DND-41 (cell line): ENCODE measurements at regions not wholly inside any gene's neighbourhood (a gene's known extent, or its start where the extent isn't known, plus 50 kb on each side); places are given as distances from the start of the nearest gene placed in this dataset.

ENCODE experiments used
- ATAC-seq: fragments of 200-7000 bp; cut with Tn5 transposase; 3 replicates; pipeline ENCODE4 v1.9.1; 2021; ENCODE audit warnings: low read depth; ENCODE audit not compliant: insufficient read depth
- DNase-seq: peaks from one replicate; pipeline ENCODE4 v3.0.0-alpha.2; 2020
- H2AFZ ChIP-seq: 2 replicates; pipeline ENCODE4 v1.6.0; 2012; ENCODE audit warnings: low read depth, low read length
- H3K27ac ChIP-seq: 2 replicates; pipeline ENCODE4 v1.5.1; 2012; ENCODE audit warnings: low read length, inconsistent platforms
- H3K27me3 ChIP-seq: fragments of 200-600 bp; sonication (generic); 2 replicates; pipeline ENCODE4 v1.6.0; 2012; ENCODE audit warnings: low read length, mild to moderate bottlenecking, inconsistent platforms; ENCODE audit not compliant: insufficient read depth, poor library complexity
- H3K36me3 ChIP-seq: 2 replicates; pipeline ENCODE4 v1.5.1; 2012; ENCODE audit warnings: low read length, inconsistent platforms; ENCODE audit not compliant: insufficient read depth
- H3K4me1 ChIP-seq: 2 replicates; pipeline ENCODE4 v1.5.1; 2012; ENCODE audit warnings: mild to moderate bottlenecking, low read length; ENCODE audit not compliant: insufficient read depth
- H3K4me2 ChIP-seq: 2 replicates; pipeline ENCODE4 v1.6.0; 2012; ENCODE audit warnings: mild to moderate bottlenecking, moderate library complexity, low read length, inconsistent platforms; ENCODE audit not compliant: insufficient read depth
- H3K4me3 ChIP-seq, 2 experiments: fragments of 200-600 bp in 1 of 2; shearing (Covaris generic) in 1 of 2; 2 replicates each; pipeline ENCODE4 v1.5.1; 2012 to 2016; ENCODE audit warnings: inconsistent platforms in 2 of 2, low read length in 2 of 2, mild to moderate bottlenecking in 2 of 2, low read depth in 1 of 2, moderate library complexity in 1 of 2
- H3K79me2 ChIP-seq: 2 replicates; pipeline ENCODE4 v1.6.0; 2012; ENCODE audit warnings: low read length, inconsistent platforms; ENCODE audit not compliant: insufficient read depth
- H3K9ac ChIP-seq: 2 replicates; pipeline ENCODE4 v1.6.0; 2012; ENCODE audit warnings: low read depth, mild to moderate bottlenecking, inconsistent platforms, low read length, moderate library complexity
- H3K9me3 ChIP-seq: 2 replicates; pipeline ENCODE4 v1.5.1; 2012; ENCODE audit warnings: low read length, moderate library complexity, mild to moderate bottlenecking, inconsistent platforms; ENCODE audit not compliant: insufficient read depth, severe bottlenecking
- H4K20me1 ChIP-seq: 2 replicates; pipeline ENCODE4 v1.6.0; 2012; ENCODE audit warnings: low read length; ENCODE audit not compliant: insufficient read depth
- EZH2 ChIP-seq: IDR thresholded peaks from 3 replicates; pipeline ENCODE4 v1.6.1; 2012; ENCODE audit warnings: borderline replicate concordance, low read depth, mild to moderate bottlenecking, moderate library complexity, low read length, inconsistent platforms; ENCODE audit not compliant: severe bottlenecking
- TF ChIP-seq, protein P1 (sequence below): IDR thresholded peaks from 2 replicates; pipeline ENCODE4 v1.5.1; 2012; ENCODE audit warnings: borderline replicate concordance, low read length, moderate library complexity, mild to moderate bottlenecking; ENCODE audit not compliant: poor library complexity, severe bottlenecking; ENCODE audit errors: extremely low read depth

- H2AFZ ChIP-seq: no peak overlapping the region
- no peak overlapping the region for H3K4me3 ChIP-seq
- no peak for DNase-seq
- H3K9ac ChIP-seq: no peak overlapping the region
- no peak overlapping the region for H3K27ac ChIP-seq
- H3K9me3 ChIP-seq: no peaks in the 10 kb centered on the region
- no peak for ATAC-seq
- no peak for TF ChIP-seq EZH2
- TF ChIP-seq, protein P1, sequence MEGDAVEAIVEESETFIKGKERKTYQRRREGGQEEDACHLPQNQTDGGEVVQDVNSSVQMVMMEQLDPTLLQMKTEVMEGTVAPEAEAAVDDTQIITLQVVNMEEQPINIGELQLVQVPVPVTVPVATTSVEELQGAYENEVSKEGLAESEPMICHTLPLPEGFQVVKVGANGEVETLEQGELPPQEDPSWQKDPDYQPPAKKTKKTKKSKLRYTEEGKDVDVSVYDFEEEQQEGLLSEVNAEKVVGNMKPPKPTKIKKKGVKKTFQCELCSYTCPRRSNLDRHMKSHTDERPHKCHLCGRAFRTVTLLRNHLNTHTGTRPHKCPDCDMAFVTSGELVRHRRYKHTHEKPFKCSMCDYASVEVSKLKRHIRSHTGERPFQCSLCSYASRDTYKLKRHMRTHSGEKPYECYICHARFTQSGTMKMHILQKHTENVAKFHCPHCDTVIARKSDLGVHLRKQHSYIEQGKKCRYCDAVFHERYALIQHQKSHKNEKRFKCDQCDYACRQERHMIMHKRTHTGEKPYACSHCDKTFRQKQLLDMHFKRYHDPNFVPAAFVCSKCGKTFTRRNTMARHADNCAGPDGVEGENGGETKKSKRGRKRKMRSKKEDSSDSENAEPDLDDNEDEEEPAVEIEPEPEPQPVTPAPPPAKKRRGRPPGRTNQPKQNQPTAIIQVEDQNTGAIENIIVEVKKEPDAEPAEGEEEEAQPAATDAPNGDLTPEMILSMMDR: no peak
- no peaks in the 10 kb centered on the region for H4K20me1 ChIP-seq
- no peaks in the 10 kb centered on the region for H3K27me3 ChIP-seq
- no peaks in the 10 kb centered on the region for H3K4me1 ChIP-seq
- no peaks in the 10 kb centered on the region for H3K36me3 ChIP-seq
- H3K4me2 ChIP-seq: no peak overlapping the region
- H3K79me2 ChIP-seq: no peaks in the 10 kb centered on the region
These were observed 306.9 kb upstream of the NREP start for GRCh38 chr5:112063856-112064255.

GRCh38 chr5:112063191-112063590 is 306.2 kb upstream of the NREP start:
- Histone ChIP-seq H3K27me3 (no peaks in the 10 kb centered on the region), H4K20me1 (no peaks in the 10 kb centered on the region), H3K4me3 (no peak overlapping the region), H3K9ac (no peak overlapping the region), H3K79me2 (no peaks in the 10 kb centered on the region), H3K4me2 (no peak overlapping the region), H2AFZ (no peak overlapping the region), H3K4me1 (no peaks in the 10 kb centered on the region), H3K9me3 (no peaks in the 10 kb centered on the region), H3K27ac (no peak overlapping the region), H3K36me3 (no peaks in the 10 kb centered on the region)
- TF ChIP-seq EZH2: no peak
- TF ChIP-seq, protein P1: no peak
- ATAC-seq (no peak), DNase-seq (no peak)

DNA sequence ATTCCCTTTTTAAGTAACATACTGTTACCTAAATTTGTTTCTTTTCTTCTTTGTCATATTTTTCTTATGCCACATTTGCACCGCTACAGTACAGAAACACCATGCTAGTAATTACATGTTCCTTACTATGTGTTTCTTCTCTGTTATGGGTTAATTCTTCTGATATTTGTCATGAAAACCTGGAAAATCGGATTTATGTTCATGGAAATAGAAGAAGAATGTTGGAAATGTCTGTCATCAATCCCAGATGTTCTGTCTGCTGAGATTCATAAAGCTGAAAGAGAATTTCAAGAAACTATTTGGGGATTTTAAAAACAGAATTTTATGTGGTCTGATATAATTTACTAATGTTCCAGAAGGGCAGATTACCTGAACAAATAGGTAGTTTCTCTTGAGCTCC is 305.2 kb upstream of the NREP start:
- ATAC-seq (no peak), DNase-seq (no peak)
- Histone ChIP-seq H3K9me3 (no peaks in the 10 kb centered on the region), H2AFZ (no peak overlapping the region), H3K4me3 (no peak overlapping the region), H3K36me3 (no peaks in the 10 kb centered on the region), H3K27me3 (no peaks in the 10 kb centered on the region), H3K9ac (no peak overlapping the region), H3K4me2 (no peak overlapping the region), H3K27ac (no peak overlapping the region), H3K4me1 (no peaks in the 10 kb centered on the region), H3K79me2 (no peaks in the 10 kb centered on the region), H4K20me1 (no peaks in the 10 kb centered on the region)
- no peak for TF ChIP-seq EZH2
- TF ChIP-seq, protein P1: no peak

- Histone ChIP-seq H3K4me1 (no peaks in the 10 kb centered on the region), H3K27me3 (no peaks in the 10 kb centered on the region), H3K79me2 (no peaks in the 10 kb centered on the region), H3K9me3 (no peaks in the 10 kb centered on the region), H3K4me3 (no peak overlapping the region), H3K36me3 (no peaks in the 10 kb centered on the region), H4K20me1 (no peaks in the 10 kb centered on the region), H3K4me2 (no peak overlapping the region), H3K27ac (no peak overlapping the region), H2AFZ (no peak overlapping the region), H3K9ac (no peak overlapping the region)
- ATAC-seq (no peak), DNase-seq (no peak)
- TF ChIP-seq, protein P1: no peak
- no peak for TF ChIP-seq EZH2
These were observed 304.7 kb upstream of the NREP start for GRCh38 chr5:112061666-112062065.
